ENCODE measurements at regions not wholly inside any gene's neighbourhood (a gene's known extent, or its start where the extent isn't known, plus 50 kb on each side); places are given as distances from the start of the nearest gene placed in this dataset.

DNA sequence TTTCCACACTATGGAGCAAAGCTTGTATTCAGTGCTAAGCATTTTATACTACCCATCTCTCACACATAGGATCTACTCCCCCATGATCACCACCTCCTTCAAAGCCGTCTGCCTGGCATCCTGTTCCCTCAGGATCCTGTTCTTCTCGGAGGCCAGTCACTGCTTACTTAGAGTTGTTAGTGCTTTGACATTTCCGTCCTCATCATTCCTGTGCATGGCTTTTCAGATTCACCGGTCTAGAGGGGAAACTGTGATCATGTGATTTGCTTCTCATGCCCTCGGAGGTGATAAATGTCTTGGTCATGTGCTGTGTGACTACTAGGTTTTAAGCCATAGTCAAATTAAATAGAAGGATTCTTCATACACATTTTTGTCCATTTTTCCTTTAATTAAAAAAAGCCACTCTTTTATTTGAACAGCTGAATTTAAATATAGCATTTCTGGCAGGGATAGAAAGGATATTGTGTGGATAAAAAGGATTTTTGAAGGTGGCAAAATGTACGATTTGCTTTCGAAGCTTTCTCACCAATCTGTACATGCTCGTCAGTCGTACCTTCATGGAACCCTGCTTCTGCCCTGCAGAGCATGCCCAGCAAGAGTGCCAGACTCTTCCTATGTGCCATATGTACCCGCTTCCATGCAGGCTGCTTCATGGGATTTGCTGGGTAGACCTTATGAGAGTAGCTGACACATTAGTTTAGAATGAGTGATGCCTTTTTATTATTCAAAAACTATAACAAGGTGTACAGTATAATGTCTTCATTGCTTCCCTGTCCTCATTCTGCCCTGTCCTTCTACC is 53.3 kb downstream of the BMAL2 start:
- TF ChIP-seq, protein P1, sequence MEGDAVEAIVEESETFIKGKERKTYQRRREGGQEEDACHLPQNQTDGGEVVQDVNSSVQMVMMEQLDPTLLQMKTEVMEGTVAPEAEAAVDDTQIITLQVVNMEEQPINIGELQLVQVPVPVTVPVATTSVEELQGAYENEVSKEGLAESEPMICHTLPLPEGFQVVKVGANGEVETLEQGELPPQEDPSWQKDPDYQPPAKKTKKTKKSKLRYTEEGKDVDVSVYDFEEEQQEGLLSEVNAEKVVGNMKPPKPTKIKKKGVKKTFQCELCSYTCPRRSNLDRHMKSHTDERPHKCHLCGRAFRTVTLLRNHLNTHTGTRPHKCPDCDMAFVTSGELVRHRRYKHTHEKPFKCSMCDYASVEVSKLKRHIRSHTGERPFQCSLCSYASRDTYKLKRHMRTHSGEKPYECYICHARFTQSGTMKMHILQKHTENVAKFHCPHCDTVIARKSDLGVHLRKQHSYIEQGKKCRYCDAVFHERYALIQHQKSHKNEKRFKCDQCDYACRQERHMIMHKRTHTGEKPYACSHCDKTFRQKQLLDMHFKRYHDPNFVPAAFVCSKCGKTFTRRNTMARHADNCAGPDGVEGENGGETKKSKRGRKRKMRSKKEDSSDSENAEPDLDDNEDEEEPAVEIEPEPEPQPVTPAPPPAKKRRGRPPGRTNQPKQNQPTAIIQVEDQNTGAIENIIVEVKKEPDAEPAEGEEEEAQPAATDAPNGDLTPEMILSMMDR (IDR thresholded peaks at IDR 0.05) = no peak
- no peak for TF ChIP-seq EZH2 (IDR thresholded peaks at IDR 0.05; ENCODE audit: borderline replicate concordance, insufficient read depth, low read depth, low read length, poor library complexity, severe bottlenecking)
